HCT116 (cell line): ENCODE measurements at regions not wholly inside any gene's neighbourhood (a gene's known extent, or its start where the extent isn't known, plus 50 kb on each side); places are given as distances from the start of the nearest gene placed in this dataset.

Source experiments
- ATAC-seq: fragments of 200-7000 bp; cut with Tn5 transposase; 2 replicates; pipeline ENCODE4 v1.9.1; 2020; ENCODE audit warnings: mild to moderate bottlenecking, moderate library complexity
- BruUV-seq: library from RNA; stranded (reverse); fragments of 400-500 nt; replicated peaks from 2 replicates; lab custom pipeline; 2021; lab: Mats Ljungman, UMichigan
- CTCF ChIA-PET: fragments of 300-600 bp; sonication (Branson Sonifier 250); formaldehyde crosslinking; loops from one replicate; lab custom pipeline; 2021; ENCODE audit warnings: antibody characterized with exemption; lab: Charles Lee
- POLR2A ChIA-PET: fragments of 300-600, 350-600 bp; sonication (Branson Sonifier 250); formaldehyde crosslinking; loops from one replicate; lab custom pipeline; 2021; ENCODE audit warnings: antibody characterized with exemption; lab: Charles Lee
- RAD21 ChIA-PET, 2 experiments: fragments of 300-600 bp; sonication (Branson Sonifier 250); formaldehyde crosslinking; loops; one replicate each; lab custom pipeline; 2023; ENCODE audit warnings: low total read pairs in 2 of 2; ENCODE audit not compliant: uncharacterized antibody in 2 of 2, unreplicated experiment in 2 of 2, low non-redundant PET in 1 of 2; lab: Charles Lee
- DNase-seq: peaks from one replicate; pipeline ENCODE4 v3.0.0-alpha.2; 2010; ENCODE audit warnings: low read depth, low spot score
- H2AFZ ChIP-seq: fragments of 200-600 bp; shearing (Covaris generic), sonication (generic); 2 replicates; pipeline ENCODE4 v1.6.1; 2017; ENCODE audit warnings: low read depth, mixed run types, mixed read lengths, antibody characterized with exemption, low read length; ENCODE audit not compliant: poor library complexity, severe bottlenecking
- H3K27ac ChIP-seq: 2 replicates; pipeline ENCODE4 v1.5.1; 2012; ENCODE audit warnings: low read depth, low read length
- H3K27me3 ChIP-seq: fragments of 200-600 bp; sonication (generic); 2 replicates; pipeline ENCODE4 v1.6.1; 2016; ENCODE audit warnings: mixed run types, low read length, mixed read lengths; ENCODE audit not compliant: insufficient read depth
- H3K36me3 ChIP-seq, 2 experiments: fragments of 200-500 bp in 1 of 2; fragments of 200-600 bp in 1 of 2; sonication (Bioruptor generic) in 1 of 2; sonication (generic) in 1 of 2; 2 replicates each; pipeline versions ENCODE4 v1.5.1 to v1.6.1; 2014 to 2016; ENCODE audit warnings: low read length in 2 of 2, inconsistent platforms in 1 of 2, mixed read lengths in 1 of 2, mixed run types in 1 of 2; ENCODE audit not compliant: insufficient read depth in 2 of 2, control insufficient read depth in 1 of 2
- H3K4me1 ChIP-seq, 2 experiments: fragments of 200-600 bp in 1 of 2; sonication (generic) in 1 of 2; 2 replicates each; pipeline versions ENCODE4 v1.5.1 to v1.6.1; 2012 to 2017; ENCODE audit warnings: low read length in 2 of 2, inconsistent platforms in 1 of 2, mild to moderate bottlenecking in 1 of 2, mixed read lengths in 1 of 2, mixed run types in 1 of 2, moderate library complexity in 1 of 2; ENCODE audit not compliant: insufficient read depth in 2 of 2, control insufficient read depth in 1 of 2
- H3K4me2 ChIP-seq: fragments of 200-600 bp; sonication (generic); 2 replicates; pipeline ENCODE4 v1.6.1; 2017; ENCODE audit warnings: mixed run types, low read length, mixed read lengths
- H3K4me3 ChIP-seq, 2 experiments: fragments of 200-600 bp in 1 of 2; sonication (generic) in 1 of 2; replicated peaks in 1 of 2; 2 replicates each; pipeline ENCODE4 v1.5.1; 2011 to 2016; ENCODE audit warnings: low read length in 2 of 2, control low read depth in 1 of 2, low read depth in 1 of 2, mild to moderate bottlenecking in 1 of 2, mixed read lengths in 1 of 2, mixed run types in 1 of 2
- H3K79me2 ChIP-seq: fragments of 200-600 bp; sonication (generic); 2 replicates; pipeline ENCODE4 v1.6.1; 2017; ENCODE audit warnings: mild to moderate bottlenecking, mixed run types, low read length, moderate library complexity, mixed read lengths; ENCODE audit not compliant: insufficient read depth
- H3K9ac ChIP-seq: fragments of 200-600 bp; sonication (generic); 2 replicates; pipeline ENCODE4 v1.6.1; 2016; ENCODE audit warnings: low read length, mixed read lengths
- H3K9me2 ChIP-seq: fragments of 200-600 bp; sonication (generic), shearing (Covaris generic); 2 replicates; pipeline ENCODE4 v1.6.1; 2017; ENCODE audit warnings: mixed run types, mild to moderate bottlenecking, moderate library complexity; ENCODE audit not compliant: insufficient read depth
- H3K9me3 ChIP-seq, 2 experiments: fragments of 200-500 bp in 1 of 2; fragments of 200-600 bp in 1 of 2; sonication (Bioruptor generic) in 1 of 2; sonication (generic) in 1 of 2; 2 replicates each; pipeline ENCODE4 v1.6.1; 2014 to 2017; ENCODE audit warnings: low read length in 2 of 2, mixed read lengths in 2 of 2, inconsistent platforms in 1 of 2, low read depth in 1 of 2, mild to moderate bottlenecking in 1 of 2, mixed run types in 1 of 2, moderate library complexity in 1 of 2; ENCODE audit not compliant: control insufficient read depth in 1 of 2, insufficient read depth in 1 of 2
- H4K20me1 ChIP-seq: fragments of 200-600 bp; sonication (generic), shearing (Covaris generic); 2 replicates; pipeline ENCODE4 v1.6.1; 2017; ENCODE audit warnings: mixed run types, mild to moderate bottlenecking, moderate library complexity; ENCODE audit not compliant: insufficient read depth
- ATF3 ChIP-seq: IDR thresholded peaks from 2 replicates; pipeline ENCODE4 v1.6.1; 2012
- CBX3 ChIP-seq: IDR thresholded peaks from 2 replicates; pipeline ENCODE4 v1.6.1; 2012; ENCODE audit warnings: low read depth
- CEBPB ChIP-seq: IDR thresholded peaks from 2 replicates; pipeline ENCODE4 v1.6.1; 2012; ENCODE audit warnings: low read depth
- CTCF ChIP-seq, 3 experiments: fragments of 200-600 bp in 1 of 3; sonication (generic) in 1 of 3; IDR thresholded peaks in 2 of 3; conservative IDR thresholded peaks in 1 of 3; 2 replicates each; pipeline ENCODE4 v1.5.1; 2012 to 2017; ENCODE audit warnings: low read depth in 2 of 3, low read length in 2 of 3, antibody characterized with exemption in 1 of 3, borderline replicate concordance in 1 of 3, control low read depth in 1 of 3, mild to moderate bottlenecking in 1 of 3, mixed read lengths in 1 of 3, mixed run types in 1 of 3, moderate library complexity in 1 of 3; ENCODE audit not compliant: insufficient read depth in 1 of 3
- ELF1 ChIP-seq: IDR thresholded peaks from 2 replicates; pipeline ENCODE4 v1.6.1; 2012; ENCODE audit warnings: low read depth, borderline replicate concordance
- EZH2 ChIP-seq: fragments of 200-600 bp; sonication (generic); IDR thresholded peaks from 2 replicates; pipeline ENCODE4 v1.6.1; 2017; ENCODE audit warnings: antibody characterized with exemption, mixed run types
- JUND ChIP-seq: IDR thresholded peaks from 2 replicates; pipeline ENCODE4 v1.6.1; 2012
- MAX ChIP-seq: IDR thresholded peaks from 2 replicates; pipeline ENCODE4 v1.6.1; 2012
- POLR2A ChIP-seq: IDR thresholded peaks from 2 replicates; pipeline ENCODE4 v1.7.0; 2011; ENCODE audit warnings: borderline replicate concordance; ENCODE audit not compliant: insufficient read depth, insufficient read length; ENCODE audit errors: extremely low read depth
- POLR2AphosphoS5 ChIP-seq: IDR thresholded peaks from 2 replicates; pipeline ENCODE4 v1.6.1; 2011; ENCODE audit warnings: mild to moderate bottlenecking, low read depth, low read length, moderate library complexity
- REST ChIP-seq: IDR thresholded peaks from 2 replicates; pipeline ENCODE4 v1.6.1; 2012; ENCODE audit warnings: low read depth
- SIN3A ChIP-seq: IDR thresholded peaks from 2 replicates; pipeline ENCODE4 v1.6.1; 2012; ENCODE audit warnings: low read depth
- SRF ChIP-seq: IDR thresholded peaks from 2 replicates; pipeline ENCODE4 v1.6.1; 2012; ENCODE audit warnings: low read depth
- TCF7L2 ChIP-seq: IDR thresholded peaks from 2 replicates; pipeline ENCODE4 v1.7.0; 2011; ENCODE audit warnings: borderline replicate concordance, inconsistent platforms; ENCODE audit not compliant: insufficient read depth, insufficient read length; ENCODE audit errors: extremely low read depth
- YY1 ChIP-seq: IDR thresholded peaks from 2 replicates; pipeline ENCODE4 v1.6.1; 2011; ENCODE audit warnings: low read length, low read depth, moderate library complexity, mild to moderate bottlenecking; ENCODE audit not compliant: insufficient replicate concordance; ENCODE audit errors: extremely low read depth
- ZBTB33 ChIP-seq: IDR thresholded peaks from 2 replicates; pipeline ENCODE4 v1.6.1; 2011; ENCODE audit warnings: mild to moderate bottlenecking, low read length, moderate library complexity; ENCODE audit not compliant: insufficient replicate concordance; ENCODE audit errors: extremely low read depth
- intact Hi-C: fragments of 100-400 bp; cut with micrococcal nuclease; formaldehyde crosslinking; loops from 2 replicates; pipeline ENCODE4 v1.10.0; 2022

- ATAC-seq (no peak), DNase-seq (no peak)
- CTCF ChIA-PET, result no interaction called here
- H3K4me3 ChIP-seq, result no peak overlapping the region
- no peaks in the 10 kb centered on the region for H4K20me1 ChIP-seq
- no peak overlapping the region for H3K9ac ChIP-seq
- no peak overlapping the region for H3K4me2 ChIP-seq
- H3K36me3 ChIP-seq, result no peaks in the 10 kb centered on the region
- no peaks in the 10 kb centered on the region for H3K79me2 ChIP-seq
- RAD21 ChIA-PET, result no interaction called here
- intact Hi-C loops, result no loop called here
- POLR2A ChIA-PET, result no interaction called here
- no peak overlapping the region for H2AFZ ChIP-seq
- H3K4me1 ChIP-seq, result no peaks in the 10 kb centered on the region
- peaks cover 18% of the 10 kb centered on the region for H3K27me3 ChIP-seq
- TF ChIP-seq CBX3 (no peak), YY1 (no peak), POLR2A (no peak), CEBPB (no peak), SRF (no peak), ELF1 (no peak), MAX (no peak), JUND (no peak), REST (no peak), EZH2 (no peak), CTCF (IDR thresholded peaks at IDR 0.05 in 2 of 3, conservative IDR thresholded peaks at IDR 0.05 in 1 of 3; ENCODE audit: borderline replicate concordance in 1 of 3, insufficient read depth in 1 of 3, low read depth in 2 of 3, low read length in 2 of 3) (no peak), POLR2AphosphoS5 (no peak), SIN3A (no peak), ZBTB33 (no peak), ATF3 (no peak), TCF7L2 (no peak)
- no peaks in the 10 kb centered on the region for H3K9me3 ChIP-seq
- no peaks in the 10 kb centered on the region for H3K9me2 ChIP-seq
- no peak overlapping the region for H3K27ac ChIP-seq
- no TSS peak for BruUV-seq
Observed at GRCh38 chr16:18003033-18003432, 333.5 kb downstream of the NPIPA8 start.
